Dedifferentiated amniotic fluid mesenchymal stem cell (primary cell): ENCODE measurements at regions not wholly inside any gene's neighbourhood (a gene's known extent, or its start where the extent isn't known, plus 50 kb on each side); places are given as distances from the start of the nearest gene placed in this dataset.
"Not testable (repeated sequence)": the region's sequence is repeated elsewhere in the genome, so short reads cannot be mapped to it uniquely, and the experiment has no call there.

Source experiments
- DNase-seq: peaks from one replicate; pipeline ENCODE4 v3.0.0-alpha.2; 2016; ENCODE audit errors: extremely low spot score

DNA sequence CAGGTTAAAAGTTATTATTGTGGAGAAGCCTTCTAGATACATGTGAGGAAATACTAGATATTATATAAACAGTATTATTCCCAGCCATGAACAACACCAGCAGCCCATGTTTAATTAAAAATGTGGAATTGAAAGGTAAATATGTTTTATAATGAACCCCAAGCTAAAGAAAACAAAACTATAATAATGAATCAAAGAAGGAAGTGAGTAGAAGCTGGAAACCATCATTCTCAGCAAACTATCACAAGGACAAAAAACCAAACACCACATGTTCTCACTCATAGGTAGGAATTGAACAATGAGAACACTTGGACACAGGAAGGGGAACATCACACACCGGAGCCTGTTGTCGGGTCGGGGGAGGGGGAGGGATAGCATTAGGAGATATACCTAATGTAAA, 167.6 kb upstream of the CXXC4 start:
- not testable (repeated sequence) for DNase-seq

DNA sequence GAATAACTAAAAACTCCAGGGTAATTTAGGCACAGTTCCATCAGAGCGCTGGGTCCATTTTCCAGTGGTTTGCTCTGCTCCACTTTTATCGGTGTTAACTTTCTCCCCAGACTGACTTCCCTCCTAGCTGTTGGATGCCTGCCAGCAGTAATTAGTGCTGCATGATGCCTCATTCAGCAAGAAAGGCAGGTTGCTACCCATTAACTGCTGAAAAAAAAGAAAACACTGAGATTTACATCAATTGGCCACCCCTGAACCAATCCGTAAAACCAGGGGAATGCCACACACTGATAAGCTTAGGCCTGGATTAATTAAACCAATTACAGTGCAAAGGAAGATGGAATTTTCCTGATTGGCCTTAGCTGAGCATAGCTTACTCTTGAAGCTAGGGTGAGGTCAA, 182.4 kb upstream of the CXXC4 start:
- DNase-seq, result no peak

DNA sequence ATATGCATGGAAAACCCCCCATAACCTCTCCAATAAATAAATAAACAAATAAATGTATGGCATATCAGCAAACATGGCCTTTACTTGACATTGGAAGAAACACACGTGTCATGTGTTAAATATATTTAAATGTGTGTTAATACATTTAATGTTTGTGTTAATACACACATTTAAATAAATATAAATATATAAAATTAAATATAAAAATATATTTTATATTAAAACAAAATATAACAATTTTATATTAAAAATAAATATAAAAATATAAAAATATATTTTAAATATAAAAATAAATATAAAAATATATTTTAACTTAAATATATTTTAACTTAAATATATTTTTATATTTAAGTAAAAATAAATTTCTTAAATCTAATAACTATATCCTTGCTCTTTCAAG, 187.6 kb upstream of the CXXC4 start:
- DNase-seq, result no peak

DNA sequence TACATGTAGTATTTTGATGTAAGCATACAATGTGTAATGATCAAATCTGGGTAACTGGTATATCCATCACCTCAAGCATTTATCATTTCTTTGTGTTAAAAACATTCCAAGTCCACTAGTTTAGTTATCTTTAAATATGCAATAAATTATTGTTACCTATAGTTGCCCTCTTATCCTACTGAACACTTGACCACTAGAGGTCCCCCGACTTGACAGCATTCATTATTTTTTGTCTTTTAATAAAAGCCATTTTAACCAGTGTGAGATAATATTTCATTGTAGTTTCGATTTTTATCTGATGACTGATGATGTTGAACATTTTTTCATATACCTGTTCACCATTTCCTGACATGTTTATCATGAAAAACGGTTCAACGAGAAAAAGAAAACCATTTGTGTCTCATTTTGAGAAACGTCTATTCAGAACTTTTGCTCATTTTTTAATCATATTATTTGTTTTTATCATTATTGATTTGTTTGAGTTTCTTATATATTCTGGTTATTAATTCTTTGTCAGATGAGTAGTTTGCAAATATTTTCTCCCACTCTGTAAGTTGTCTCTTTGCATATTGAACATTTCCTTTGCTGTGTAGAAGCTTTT, 199.0 kb upstream of the CXXC4 start:
- DNase-seq, result no peak

DNA sequence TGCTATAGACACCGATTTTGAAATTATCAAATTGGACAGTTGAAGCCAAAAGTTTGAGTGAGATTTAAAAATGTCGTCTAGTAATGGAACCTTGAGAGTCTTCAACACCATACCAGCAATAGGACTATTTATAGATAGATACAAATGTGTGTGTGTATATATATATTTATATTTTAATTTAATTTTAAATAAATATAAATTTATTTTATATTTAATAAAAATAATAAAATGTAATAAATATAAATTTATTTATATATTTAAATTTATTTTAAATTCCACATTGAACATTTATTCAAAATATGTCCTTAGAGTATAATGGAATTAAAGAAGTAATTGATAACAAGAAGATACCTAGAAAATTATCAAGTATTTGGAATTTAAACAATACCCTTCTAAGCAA, 221.9 kb upstream of the CXXC4 start:
- DNase-seq, result no peak

DNA sequence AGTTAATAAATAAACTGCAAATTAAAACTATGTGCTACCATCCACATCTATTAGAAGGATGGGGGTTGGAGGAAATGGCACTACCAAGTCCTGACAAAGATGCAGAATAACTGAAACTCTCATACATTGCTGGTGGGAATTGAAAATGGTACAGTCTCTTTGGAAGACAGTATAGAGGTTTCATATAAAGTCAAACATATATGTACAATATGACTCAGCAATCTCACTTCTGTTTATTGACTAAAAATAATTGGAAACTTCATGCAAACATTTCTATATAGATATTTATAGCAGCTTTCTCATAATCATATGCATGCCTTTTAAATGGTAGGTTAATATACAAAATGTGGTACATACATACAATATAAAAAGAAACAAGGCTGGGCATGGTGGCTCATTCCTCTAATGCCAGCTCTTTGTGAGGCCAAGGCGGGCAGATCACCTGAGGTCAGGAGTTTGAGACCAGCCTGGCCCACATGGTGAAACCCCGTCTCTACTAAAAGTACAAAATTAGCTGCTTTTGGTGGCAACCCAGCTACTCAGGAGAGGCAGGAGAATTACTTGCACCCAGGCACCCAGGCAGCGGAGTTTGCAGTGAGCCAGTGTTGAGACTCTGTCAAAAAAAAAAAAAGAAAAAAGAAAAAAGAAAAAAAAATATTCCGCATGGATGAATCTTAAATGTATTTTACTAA, 225.0 kb upstream of the CXXC4 start:
- no peak for DNase-seq

DNA sequence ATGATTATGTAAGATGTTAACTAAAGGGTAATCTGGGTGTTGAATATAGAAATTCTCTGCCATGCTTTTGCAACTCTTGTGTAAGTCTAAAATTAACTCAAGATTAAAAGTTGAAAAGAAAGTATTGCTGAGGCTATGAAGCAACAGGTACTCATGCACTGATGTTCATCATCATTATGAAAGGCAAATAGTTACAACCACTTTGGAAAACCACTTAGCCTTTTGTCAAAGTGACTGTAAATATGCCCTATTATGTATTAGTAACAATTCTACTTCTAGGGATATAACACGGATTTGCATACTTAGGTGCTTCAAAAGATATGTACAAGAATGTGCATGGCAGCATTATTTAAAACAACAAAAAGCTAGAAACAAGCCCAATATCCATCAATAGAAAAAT, 227.8 kb upstream of the CXXC4 start:
- DNase-seq, result no peak

DNA sequence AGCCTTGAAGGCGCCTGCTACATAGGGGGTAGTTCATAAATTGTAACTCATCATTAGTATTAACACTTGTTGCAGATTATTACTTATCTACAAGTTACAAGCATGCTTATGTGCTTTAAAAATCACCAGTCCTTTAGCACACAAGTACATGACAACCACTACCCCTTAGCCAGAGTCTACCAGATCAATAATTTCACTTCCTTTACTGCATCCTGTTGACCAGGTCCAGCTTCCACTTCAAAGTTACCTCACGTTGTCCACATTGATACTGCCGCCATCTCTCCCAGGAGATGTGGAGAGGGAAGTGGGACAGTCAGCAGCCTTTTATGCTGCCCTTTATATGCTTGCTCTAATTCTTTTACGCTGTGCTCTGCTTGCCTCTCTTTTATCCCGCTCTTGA, 231.3 kb upstream of the CXXC4 start:
- no peak for DNase-seq

DNA sequence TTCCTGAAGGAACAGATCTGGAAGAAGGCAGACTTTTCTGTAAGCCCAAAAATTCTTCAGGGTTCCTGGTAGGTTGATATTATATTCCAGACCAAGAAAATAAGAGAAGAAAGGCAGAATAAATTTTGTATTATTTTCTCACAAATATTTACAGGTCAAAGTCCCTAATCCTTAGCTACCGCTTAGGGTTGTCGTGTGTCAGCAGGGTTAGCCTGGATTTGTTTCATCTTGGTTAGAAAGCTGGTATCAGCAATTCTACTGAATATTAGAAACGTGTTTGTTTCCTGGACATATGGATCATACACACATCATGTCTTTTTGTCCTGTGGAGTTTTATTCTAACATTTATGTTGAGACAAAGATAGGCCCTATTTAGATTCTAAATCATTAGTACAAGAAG, 232.9 kb upstream of the CXXC4 start:
- no peak for DNase-seq

- no peak for DNase-seq
Measured at GRCh38 chr4:104728380-104729122, 233.9 kb upstream of the CXXC4 start.

DNA sequence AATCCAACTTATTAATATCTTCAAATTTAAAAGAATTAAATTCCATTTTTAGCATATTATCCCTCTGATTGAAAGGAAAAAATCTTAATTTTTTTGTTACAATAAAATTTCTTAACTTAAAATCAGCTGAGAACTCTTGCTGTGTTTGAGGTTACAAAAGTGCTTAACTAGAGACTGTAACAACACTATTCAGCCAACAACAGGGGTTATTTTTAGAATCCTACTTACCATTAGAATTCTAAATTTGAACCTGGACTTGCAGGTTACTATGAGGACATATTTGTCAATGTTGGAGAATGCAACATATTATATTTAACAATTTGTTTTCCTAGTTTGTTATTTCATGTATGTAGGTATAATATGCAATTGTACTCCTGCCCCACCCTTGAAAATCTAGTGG, 238.1 kb upstream of the CXXC4 start:
- no peak for DNase-seq

GRCh38 chr4:104735174-104735573, 240.5 kb upstream of the CXXC4 start:
- DNase-seq, result no peak

GRCh38 chr4:104740161-104740560, 245.5 kb upstream of the CXXC4 start:
- DNase-seq, result no peak

GRCh38 chr4:104743215-104743653, 248.5 kb upstream of the CXXC4 start:
- no peak for DNase-seq

DNA sequence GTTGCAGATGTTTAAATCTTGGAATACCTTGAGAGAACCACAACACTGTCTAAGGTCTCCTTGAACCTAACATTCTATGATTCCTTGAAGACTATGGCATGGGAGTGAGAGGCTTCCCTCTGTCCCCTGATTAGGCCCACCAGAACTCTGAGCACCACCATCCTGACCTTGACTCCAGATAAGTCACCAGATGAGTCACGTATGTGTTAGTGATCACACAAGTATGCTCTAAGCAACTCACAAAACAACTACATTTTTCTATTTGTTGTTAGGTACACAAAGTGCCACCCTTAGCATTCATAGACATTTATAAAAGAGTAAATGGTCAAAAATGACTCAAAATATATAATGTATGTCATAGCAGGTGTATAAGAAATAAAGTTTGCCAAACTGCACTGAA, 252.9 kb upstream of the CXXC4 start:
- DNase-seq, result no peak

DNA sequence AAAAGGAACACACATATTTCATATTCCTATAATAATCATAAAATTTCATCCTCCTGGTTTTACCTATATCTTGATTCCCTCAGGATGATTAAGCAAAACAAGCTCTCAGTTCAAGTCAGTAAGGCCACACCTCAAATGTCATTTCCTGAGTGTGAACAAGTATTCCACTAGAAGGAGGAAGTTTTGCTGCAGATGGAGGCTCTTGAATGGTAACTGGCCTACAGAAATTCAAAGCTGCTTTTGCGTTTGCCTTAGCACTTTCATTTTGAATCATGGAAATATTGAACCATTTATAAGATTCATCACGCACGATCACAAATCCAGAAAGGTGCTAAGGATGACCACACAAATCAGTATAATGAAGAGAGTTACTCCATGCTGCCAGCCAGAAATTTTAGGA, 254.4 kb upstream of the CXXC4 start:
- DNase-seq, result no peak

GRCh38 chr4:104750008-104750407, 255.3 kb upstream of the CXXC4 start:
- no peak for DNase-seq

DNA sequence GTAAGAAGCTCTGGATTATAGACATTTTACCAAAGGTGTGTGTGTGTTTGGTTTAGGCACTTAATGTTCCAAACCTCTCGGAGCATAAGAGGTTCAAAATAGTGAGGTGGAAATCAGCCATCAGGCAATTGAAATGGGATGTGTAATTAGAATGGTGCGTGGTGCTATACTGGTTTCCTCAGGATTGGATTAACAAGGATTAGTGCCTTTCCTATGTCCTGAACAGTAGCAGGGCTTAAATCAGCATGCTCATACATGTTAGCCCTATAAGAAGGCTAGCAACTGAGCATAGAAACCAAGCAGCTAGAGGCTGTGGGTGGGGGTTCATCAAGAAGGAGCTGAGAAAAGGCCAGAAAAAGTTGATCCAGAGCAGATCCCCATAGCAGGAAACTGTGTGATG, 256.8 kb upstream of the CXXC4 start:
- no peak for DNase-seq

DNA sequence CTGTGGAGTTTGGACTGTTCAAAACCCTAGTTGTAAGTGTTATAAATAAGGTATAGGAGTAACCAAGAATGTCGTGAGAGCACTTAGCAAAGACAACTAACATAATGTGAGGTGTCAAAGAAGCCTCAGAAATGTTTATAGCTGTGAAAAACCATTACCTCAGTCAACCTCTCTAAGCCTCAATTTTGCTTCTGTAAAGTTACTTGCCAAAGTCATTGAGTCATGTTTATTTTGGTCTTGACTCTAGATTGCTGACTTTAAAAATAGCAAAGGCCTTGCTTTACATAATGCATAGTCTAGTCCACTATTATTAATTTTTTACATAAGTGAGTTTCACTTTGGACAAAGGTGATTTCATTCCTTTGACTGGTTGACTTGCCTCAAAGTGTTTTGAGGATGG, 257.6 kb upstream of the CXXC4 start:
- no peak for DNase-seq

- DNase-seq, result no peak
Measured at GRCh38 chr4:104756837-104757236, 262.1 kb upstream of the CXXC4 start.

DNA sequence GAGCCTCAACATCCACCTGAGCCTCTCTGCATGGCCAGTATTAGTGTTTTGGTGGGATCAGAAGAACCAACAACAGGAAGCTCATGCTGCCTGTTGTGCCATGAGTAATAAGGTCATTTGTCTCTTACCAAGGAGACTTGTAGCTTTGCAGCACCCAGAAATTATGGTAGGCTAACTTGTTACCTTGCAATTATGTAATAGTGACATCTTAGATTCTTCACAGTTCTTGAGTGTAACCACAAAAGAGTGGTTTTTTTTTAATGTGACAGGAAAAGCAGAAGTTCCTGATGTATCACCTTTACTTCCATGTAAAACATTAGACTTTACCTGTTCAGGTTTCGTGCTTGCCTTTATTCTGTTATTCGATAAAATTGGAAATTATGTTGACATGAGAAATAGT, 263.9 kb upstream of the CXXC4 start:
- no peak for DNase-seq

DNA sequence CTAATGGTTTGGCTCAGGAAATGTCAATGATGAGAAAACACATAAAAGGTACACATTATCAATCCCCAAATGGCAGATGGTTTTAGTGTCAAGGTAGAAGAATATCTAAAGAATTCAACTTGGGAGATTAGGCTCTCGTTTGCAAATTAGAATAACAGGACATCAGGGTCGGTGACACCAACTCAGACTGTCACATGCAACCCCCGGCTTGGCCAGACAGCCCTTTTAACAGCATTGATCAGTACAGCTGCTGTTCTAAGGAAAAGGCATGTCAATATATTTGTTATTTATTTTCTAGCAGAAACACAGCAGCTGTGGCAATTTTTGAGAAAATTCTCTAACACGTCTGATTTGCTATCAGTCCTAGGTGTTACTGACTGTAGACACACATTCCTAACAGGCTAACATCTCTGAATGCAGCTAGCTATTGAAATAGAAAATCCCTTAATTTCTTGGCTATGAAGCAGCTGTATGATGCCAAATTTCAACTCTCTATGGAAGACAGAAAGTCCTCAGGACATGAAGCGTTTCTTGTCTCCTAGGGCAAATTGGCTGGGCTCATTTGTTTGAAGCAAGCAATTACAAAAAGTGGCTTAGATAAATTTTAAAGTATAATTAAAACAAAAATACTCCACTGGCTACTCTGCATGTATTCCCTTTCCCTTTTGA, 269.0 kb upstream of the CXXC4 start:
- DNase-seq, result no peak

- no peak for DNase-seq
Measured at GRCh38 chr4:104766676-104767075, 272.0 kb upstream of the CXXC4 start.
